ENCODE measurements at regions not wholly inside any gene's neighbourhood (a gene's known extent, or its start where the extent isn't known, plus 50 kb on each side); places are given as distances from the start of the nearest gene placed in this dataset.
A peak's percentile ranks its signal among the peaks of the same experiment; 100 is the strongest.

DNA sequence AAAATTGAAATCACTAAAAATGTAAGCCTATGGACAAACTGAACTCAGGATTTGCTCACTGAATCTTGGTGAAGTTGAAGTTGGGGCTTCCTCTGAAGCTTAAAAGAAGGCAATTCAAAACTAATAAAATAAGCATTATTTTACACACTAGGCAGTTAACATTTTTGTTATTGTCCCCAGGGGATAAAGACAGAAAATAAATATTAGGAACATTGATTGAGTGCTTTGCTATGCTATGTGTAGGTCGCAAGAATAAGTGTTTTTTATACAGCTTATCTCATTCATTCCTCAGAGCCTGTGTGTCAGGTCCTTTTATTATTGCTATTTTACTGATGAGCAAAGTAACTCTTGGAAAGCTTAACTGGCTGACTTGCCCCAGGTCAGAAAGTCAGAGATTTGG lies 82.2 kb downstream of the ZNF608 start:
- no peak for DNase-seq (ENCODE audit: low spot score)

DNA sequence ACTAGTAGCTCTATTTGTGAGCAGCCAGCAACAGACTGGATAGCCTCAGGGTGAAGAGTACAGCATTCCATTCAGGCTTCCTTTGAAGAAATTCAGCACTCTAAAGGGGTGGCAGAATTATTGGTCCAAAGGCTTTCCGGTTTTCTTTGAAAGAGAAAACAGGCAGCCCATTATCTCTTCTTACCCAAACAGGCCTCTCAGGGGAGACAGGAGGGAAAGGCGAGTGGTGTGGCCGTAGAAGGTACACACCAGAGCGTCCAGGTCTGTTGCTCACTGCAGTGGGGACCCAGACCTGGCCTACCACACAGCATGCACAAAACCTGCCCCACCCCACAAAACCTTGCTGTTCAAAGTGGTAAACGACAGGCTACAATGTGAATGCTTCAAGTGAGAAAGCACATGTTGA lies 83.3 kb downstream of the ZNF608 start:
- no peak for DNase-seq (ENCODE audit: low spot score)

DNA sequence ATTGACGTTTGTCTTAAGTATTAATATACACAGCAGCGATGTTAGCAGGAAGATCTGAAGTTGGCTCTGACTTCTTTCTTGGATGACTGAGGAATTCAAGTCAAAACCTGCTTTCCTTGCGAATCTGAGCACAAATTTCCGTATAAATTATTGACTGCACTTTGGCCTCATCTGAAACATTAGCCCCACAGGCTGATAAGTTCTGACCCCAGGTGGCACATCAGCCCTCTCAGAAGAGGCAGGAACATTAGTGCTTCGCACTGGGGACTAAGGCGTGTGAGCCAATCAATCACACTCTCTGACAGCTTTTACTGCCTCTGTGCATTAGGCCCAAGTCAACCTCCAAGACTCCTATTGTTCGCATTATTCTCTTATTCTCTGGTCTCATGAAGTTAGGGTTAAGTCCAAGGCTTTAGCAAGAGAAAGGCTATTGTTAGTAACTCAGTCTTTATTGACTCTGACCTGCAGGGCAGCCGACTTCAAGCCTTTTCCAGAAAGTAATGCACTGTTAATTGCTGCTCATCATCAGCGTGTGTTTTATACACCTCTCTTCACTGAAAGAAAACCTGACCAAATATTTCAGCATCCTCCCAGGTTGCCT lies 84.2 kb downstream of the ZNF608 start:
- no peak for DNase-seq (ENCODE audit: low spot score)

DNA sequence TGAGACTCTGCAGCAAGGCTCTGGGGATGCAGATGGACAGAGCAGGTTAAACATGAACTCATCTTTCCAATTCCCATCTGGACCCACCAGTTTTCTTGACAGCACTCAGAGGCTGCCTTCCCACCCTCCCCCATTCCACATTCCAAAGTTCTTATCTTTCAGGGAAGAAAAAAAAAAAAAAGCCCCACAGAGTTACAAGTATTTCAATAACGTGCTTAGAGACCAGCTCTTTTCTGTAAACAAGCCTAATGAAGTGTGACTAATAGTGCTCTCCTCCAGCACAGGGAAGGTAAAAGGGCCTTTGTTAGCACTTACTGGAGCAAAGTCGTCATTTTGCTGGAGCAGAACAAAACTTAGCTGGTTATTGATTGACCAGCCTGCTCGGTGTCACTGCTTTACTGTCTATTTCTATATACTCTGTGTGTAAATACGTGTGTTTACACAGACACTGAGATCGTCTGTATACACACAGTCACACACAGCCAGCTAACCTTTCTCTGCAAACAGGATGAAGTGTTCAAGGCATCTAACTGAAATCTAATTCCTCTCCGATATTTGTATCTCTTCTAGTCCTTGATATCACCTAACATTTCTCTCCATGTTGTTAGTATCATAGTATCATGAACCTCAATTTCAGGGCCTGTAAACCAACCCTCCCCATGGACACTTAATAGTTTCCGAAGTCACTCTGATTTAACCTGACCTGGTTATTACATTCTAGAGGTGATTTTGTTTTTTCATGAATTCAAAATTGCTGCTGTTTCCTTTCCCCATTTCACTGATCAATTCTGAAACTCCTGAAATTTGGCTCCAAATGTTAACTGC lies 84.9 kb downstream of the ZNF608 start:
- peak; percentile 61 for DNase-seq (ENCODE audit: low spot score)

DNA sequence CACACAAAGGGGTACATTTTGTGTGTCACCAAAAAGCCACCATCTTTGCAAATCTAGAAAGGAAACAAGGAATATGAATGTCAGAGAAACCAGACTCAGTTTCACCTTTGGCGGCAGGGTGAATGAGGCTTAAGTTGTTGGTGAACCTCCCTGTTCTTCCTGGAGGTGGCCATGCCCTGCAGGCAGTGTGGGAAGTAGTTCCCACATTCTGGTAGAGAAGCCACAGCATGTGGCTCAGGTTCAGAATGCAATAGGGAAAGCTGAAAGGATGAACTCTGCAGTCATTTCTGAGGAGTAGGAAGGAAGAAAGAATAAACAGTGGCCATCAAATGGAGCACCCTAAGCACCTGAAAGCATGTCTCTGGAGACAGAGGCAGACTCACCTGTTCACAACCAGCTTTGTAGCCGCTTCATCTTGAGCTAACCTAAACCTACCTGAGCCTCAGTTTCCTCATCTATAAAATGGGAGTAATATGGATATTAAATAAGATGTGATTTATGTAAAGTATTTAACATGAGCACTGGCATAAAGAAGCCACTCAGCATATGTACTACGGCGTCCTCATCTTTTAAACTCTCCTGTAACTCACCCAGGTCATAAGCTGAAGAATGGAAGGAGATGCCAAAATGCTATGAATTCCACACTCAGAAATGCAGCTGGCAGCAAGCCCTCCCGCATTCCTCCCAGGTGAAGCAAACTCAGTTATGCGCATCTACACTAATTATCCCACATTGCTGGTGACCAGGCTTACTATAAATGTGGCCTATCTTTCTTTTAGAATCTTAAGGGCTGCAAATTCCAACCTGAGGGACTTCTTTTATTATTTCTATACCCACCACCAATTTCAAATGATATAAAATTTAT lies 86.0 kb downstream of the ZNF608 start:
- no peak for DNase-seq (ENCODE audit: low spot score)

DNA sequence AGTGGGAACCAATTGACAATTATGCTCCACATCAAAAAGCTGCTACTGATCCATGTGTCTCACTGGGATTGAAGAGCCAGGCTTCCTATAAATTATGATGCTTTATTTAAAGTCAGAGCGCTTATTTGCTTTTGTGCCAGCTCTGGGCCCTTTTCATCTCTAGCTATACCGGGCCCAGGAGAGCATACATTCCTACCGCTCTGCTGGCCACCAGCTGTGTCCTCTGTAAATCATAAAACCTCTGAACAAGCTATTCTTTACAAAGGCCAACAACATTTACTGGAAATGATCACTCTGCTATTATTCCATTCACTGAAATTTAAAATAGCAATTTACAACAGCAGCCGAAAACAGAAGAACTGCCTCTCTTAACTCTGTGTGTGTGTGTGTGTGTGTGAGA lies 86.6 kb downstream of the ZNF608 start:
- DNase-seq (ENCODE audit: low spot score), result no peak

DNA sequence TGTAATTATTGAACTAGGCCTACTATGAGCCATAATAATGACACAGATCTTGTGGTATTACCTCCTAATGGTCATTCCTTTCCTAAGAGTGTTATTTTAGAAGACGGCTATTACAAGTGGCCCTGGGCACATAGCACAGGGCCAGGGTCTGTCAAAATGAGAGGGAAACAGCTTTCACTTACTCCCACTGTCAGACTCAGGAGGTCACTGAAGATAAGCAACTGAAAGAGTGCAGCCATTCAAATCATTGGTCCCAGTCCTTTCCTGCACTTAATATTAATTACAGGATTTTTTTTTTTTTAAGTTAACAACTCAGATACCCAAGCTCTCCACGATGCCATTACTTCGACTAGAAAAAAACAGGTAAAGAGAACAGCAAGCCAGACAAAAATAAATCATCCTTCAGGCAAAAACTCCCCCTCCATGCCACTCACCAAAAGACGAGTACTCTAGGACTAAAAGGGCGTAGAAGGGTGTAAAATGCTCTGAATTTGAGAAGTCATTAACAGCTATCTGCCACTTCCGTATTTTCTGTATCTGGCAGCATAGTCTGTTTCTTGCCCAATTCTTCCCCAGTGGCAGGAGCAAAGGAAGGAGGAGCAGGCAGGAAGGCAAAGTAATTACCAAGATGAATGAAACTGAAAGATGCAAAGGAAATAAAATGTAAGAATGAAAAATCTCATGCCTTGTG lies 87.4 kb downstream of the ZNF608 start:
- no peak for DNase-seq (ENCODE audit: low spot score)

DNA sequence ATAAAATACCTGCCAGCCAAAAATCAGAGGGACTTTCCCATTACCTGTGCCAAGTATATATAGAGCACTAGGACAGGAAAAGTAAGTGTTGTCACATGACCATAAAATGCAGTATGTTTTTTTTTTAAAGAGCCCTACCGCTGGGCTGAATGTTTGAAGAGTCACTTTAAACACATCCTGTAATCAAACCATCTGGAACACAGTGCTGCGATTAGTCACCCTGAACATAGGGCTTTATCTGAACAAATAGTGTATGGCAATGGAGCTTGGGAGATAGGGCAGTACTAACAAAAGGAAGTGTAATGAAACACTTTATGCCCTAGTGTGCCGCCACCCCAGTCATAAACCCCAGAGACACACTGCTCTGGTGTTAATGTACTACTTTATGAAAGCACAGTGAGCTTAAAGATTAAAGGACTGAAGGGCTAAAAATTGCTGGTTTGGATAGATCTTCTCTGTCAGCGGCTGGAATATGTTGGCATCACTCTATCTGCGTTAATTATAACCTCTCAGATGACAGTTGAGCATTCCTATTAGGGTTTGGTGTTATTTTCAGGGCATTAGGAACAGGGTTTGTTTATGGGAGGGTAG lies 90.4 kb downstream of the ZNF608 start:
- DNase-seq (ENCODE audit: low spot score), result no peak

DNA sequence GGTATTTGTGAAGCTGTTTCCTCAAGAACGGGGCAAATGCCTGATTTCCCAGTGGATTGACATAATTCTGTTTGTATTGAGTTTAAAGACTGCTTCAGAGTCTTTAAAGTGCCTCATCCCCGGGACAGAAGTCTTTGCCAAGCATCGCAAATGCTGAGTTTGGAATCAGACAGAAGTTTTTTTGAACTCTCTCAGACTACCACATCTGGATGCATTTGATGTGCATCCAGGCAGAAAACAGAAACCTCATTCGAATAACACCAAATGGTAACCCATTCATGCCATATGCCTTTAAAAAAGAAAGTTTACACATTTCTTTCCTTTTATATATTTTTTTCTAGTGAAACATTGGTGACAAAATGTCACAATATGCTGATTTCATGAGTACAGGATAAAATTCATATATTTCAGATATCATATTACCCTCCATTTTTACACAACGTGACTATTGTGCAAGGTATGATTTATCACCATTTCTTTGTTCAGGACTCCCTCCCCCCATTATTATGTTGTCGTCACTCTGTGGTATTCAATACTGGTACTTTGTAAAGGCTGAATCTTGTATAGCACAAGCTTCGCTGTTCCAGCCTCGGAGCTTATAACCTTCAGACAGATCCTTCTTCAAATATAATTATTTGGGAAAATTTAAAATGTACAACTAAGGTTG lies 91.1 kb downstream of the ZNF608 start:
- no peak for DNase-seq (ENCODE audit: low spot score)

DNA sequence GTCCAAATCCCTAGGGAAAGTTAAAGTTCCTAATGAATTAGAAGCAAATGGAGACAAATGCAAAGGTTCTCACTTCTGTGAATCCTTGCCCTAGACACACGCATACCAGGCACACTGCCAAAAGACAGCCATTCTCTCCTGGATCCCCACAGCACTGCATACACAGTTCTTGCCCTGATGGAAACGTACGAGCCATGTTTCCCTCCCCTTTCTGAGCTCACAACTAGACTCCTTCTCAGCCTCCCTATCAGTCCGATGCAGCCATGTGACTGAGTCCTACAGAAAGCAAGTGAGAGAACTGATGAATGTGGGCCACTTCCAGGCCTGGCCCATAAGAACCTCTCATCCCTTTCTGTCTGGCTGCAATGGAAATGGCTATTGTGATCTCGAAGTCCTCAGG lies 92.0 kb downstream of the ZNF608 start:
- no peak for DNase-seq (ENCODE audit: low spot score)

DNA sequence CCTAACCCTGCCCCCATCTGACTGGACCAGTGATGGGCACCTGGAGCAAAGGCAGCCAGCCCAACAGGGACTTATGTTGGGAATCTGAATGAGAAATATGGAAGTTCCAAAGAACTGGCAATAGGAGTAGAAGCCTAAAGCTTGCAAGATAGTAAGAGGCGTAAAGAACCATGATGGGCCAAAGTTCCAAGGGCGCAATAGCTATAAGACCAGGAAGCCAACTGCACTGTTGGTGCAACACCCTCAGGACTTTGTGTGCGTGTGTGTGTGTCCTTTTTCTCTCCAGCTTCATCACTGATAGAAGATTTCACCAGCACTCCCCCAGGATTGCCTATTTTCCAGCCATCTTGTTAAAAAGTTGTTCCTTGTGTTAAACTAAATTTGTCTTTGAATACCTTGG lies 92.8 kb downstream of the ZNF608 start:
- DNase-seq (ENCODE audit: low spot score), result no peak

DNA sequence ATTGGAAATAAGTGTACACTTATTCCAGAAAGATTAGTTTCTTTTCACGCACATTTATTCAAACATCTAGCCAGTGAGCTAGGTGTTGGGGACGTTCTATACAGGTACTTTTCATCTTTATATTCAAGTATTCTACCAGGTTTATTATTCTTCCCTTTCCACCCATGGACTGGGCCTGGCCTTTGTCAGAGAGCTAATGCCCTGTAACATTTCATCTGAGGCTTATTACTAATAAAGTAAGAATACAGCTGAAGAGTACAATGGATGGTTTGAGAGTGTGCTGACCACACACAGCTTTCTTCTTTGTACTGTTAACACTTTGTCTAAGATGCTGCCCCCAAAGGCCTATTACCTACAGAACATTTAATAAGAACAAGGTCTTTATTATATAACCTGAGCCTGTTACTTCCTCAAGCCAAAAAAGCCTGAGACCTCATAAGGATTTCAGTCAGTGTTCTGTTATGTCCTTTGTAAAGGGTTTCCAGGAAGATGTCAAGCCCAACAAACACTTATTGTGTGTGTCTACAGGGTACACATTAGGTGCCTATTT lies 93.5 kb downstream of the ZNF608 start:
- no peak for DNase-seq (ENCODE audit: low spot score)

DNA sequence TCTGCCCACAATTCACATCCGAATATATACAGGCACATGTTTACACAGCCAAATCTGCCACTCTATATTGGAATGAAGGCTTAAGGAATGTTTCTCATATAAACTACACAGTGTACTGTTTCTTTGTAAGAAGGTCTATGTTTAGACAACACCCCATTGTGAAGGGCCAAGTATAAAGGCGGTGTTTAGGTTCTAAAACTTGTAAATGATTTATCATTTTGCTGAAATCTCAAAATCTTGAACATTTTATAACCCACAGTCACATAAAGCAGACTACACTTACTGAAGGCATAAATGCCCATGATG lies 94.0 kb downstream of the ZNF608 start:
- no peak for DNase-seq (ENCODE audit: low spot score)

DNA sequence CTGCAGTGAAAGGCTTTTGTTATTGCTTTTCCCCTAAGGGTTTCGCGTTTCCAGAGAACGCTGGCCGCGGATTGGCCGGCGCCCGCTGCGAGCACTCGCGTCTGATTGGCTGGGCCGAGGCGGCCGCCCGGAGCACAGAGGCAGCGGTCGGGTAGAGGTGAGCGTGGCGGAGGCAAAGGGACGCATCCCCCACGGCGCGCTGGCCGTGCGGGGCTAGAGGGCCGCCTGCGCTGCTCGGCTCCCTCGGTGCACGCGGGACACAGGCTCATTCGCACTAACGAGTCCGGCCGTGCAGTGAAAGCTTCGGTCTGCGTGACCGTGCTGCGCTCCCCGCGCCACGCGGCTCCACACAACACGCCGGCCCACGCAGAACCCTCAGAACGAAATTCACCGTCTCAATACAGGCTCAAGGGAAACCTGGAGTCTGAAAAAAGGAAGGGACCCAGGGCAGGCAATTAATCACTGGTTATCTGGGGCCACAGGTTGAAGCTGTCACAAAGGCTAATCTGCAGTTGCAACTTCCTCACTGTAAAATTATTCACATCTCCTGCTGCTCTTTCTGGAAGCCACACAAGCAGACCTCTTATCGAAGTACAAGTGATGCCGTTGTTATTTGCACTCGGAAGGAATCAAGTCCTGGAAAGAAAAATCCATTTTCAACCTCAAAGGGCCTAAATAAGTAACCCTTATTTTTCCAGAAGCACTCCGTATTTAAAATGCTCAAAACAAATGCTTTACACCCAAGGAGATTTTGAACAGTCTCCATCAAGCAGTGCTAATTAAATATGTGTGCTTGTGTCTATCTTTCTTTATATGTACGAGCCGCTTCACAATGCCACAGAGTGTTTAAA lies 94.6 kb downstream of the ZNF608 start:
- DNase-seq (ENCODE audit: low spot score), result peak; percentile 90

DNA sequence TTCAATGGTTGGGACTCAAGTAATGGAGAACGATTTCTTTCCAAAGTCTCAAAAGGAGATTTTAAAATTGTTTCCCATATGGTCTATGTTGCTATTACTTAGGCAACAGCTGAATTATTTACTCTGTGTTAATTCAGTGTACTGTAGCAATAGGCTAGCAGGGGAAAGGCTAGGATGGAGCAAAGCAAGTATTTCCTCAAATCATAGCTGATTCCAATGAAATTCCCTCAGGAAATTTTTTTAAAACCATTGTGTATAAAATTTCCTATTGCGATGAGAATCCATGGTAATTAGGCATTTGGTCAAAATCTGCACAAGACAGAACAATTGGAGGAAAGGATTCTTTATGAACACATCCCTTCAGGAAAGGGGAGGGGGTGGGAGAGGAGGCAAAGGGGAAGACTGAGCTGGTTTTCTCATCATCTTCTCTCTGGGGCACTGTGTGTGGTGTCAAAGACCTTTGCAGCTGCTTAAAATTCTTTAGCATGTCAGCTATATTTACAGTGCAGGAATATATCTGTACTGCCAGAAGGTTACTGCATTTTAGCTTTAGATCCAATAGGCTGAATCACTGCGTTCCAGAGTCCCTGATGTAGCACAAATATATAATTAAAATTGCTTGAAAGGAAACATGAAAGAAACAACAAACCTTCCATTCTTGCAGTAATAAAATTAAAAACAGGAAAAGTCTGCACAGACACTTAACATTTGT lies 95.3 kb downstream of the ZNF608 start:
- DNase-seq (ENCODE audit: low spot score), result no peak

DNA sequence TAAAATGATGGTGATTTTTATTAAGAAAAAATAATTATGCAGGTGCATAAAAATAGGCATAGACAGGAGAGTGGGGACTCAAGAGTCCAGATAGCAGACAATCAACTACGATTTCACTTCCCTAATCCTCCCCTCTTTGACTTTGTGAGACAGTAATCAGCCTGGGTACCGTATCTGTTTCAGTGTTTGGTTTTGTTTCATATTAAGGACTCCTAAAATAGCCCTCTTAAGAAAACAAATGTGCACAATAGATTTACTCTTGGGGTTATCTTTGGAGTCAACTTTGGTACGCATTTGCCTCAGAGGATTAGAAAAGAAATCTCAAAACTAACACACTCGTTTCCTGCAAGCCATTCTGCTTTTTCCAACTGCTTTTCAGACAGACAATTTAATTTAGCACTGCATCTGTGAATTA lies 96.3 kb downstream of the ZNF608 start:
- DNase-seq (ENCODE audit: low spot score), result no peak

DNA sequence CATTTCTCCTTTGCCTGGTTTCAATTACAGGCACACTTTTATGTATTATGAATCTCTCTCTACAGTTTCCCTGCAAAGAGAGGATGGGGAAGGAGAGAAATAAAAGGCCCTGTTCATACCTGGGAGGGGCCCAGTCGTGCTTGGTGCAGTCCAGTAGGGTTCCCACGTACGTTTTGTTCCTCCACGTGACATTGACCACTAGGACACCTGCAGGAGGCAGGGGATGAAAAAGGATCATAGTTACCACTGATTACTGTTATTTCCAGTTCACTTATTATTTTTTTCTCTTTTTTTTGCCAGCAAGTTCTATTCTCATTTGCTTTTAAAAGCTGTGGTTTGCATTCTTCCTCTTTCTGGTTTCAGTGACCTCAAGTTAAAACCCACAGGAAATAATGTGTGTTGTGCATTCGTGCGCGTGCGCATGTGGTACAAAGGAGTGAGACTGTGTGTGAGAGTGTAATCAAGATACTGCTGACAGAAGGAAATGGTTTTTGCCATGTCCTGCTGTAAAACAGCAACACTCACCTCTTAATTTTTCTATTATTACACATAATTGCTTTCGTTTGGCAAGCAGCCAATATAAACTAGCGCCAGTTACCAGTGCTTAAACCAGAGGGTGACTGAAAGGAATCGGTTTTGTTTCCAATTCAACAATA lies 96.8 kb downstream of the ZNF608 start:
- DNase-seq (ENCODE audit: low spot score), result no peak

DNA sequence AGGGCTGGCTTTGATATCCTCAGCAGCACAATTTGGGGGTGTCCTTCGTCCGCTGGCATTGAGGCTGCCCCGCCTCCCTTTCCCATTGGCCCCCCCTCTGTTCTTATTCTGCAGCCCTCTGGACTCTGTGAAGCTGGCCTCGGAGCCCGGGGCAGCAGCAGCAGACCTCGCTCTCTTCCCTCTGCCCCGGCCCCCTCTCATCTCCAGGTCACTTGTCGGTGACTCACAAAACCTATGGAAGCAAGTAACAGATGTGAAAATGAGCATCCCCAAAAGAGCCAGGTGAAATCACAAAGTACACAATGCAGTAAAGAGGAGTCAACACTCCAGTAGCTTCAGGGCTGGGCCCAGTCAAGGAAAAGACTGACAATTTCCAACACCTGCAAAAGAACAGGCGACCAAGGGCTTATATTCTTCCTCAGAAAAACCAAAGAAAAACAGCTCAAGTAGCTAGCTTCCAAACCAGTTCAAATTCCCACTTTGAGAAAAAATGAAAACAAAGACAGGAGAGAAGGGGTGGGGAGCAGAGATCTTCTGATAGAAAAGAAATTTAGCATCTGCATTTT lies 97.5 kb downstream of the ZNF608 start:
- no peak for DNase-seq (ENCODE audit: low spot score)

DNA sequence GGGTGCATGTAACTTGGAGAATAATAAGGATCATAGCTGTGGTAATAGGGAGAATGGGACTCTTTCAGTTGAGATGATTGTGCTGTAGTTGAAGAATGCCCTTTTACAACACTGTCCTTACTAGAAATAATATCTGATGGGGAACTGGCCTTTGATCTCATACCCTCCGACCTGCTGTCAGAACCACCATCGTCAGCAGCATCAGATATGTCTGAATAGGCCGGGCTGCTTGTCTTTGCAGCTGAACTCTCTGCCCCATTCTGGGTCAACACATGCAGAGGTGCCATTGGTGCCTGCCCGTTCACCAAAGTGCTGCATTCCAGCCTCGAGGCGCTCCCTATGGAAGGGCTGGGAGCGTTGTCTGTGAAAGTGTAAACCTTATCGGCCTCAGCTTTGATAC lies 99.1 kb downstream of the ZNF608 start:
- DNase-seq (ENCODE audit: low spot score), result no peak

Data from ecto neural progenitor cell (in vitro differentiated cells).